Right lobe of liver (tissue), 6 donors: ENCODE measurements at regions not wholly inside any gene's neighbourhood (a gene's known extent, or its start where the extent isn't known, plus 50 kb on each side); places are given as distances from the start of the nearest gene placed in this dataset.

ENCODE experiments used
- ATAC-seq, 4 donors: fragments of 200-7000 bp; cut with Tn5 transposase; one replicate each; pipeline ENCODE4 v1.9.1; 2020; ENCODE audit warnings: mild to moderate bottlenecking in 4 of 4, moderate library complexity in 4 of 4
- DNase-seq, 3 donors: peaks; one replicate each; pipeline ENCODE4 v3.0.0-alpha.2; 2020
- H3K27ac ChIP-seq, 3 donors: fragments of 200-600 bp; one replicate each; pipeline ENCODE4 v1.8.0; 2022
- H3K27me3 ChIP-seq, 2 donors: fragments of 200-600 bp; one replicate each; pipeline ENCODE4 v1.8.0; 2022
- H3K36me3 ChIP-seq, 4 donors: fragments of 200-600 bp; sonication (generic) in 1 of 4; one replicate each; pipeline versions ENCODE4 v1.5.1 to v1.8.0; 2017 to 2022; ENCODE audit warnings: control low read depth in 1 of 4
- H3K4me1 ChIP-seq, 4 donors: fragments of 200-600 bp; sonication (generic) in 1 of 4; one replicate each; pipeline versions ENCODE4 v1.5.1 to v1.8.0; 2017 to 2022; ENCODE audit warnings: control low read depth in 1 of 4
- H3K4me3 ChIP-seq, 3 donors: fragments of 200-600 bp; one replicate each; pipeline ENCODE4 v1.8.0; 2022
- H3K9me3 ChIP-seq, 4 donors: fragments of 200-600 bp; sonication (generic) in 1 of 4; one replicate each; pipeline versions ENCODE4 v1.5.1 to v1.8.0; 2017 to 2022; ENCODE audit warnings: control low read depth in 1 of 4
- CTCF ChIP-seq, 4 donors: fragments of 200-600 bp in 3 of 4; fragments of 450-650 bp in 1 of 4; IDR thresholded peaks; one replicate each; pipeline versions ENCODE4 v1.5.1 to v1.8.0; 2016 to 2022; ENCODE audit warnings: antibody characterized with exemption in 4 of 4, mild to moderate bottlenecking in 2 of 4
- POLR2A ChIP-seq: fragments of 450-650 bp; IDR thresholded peaks from one replicate; pipeline ENCODE4 v1.6.1; 2017; ENCODE audit warnings: antibody characterized with exemption, mild to moderate bottlenecking
- WGBS: methylation state at CpG from one replicate; pipeline ENCODE4 v1.1.6; 2018; ENCODE audit warnings: low coverage, low lambda C conversion rate; ENCODE audit not compliant: insufficient coverage; ENCODE audit errors: missing lambda C conversion rate; 5-methylcytosine and 5-hydroxymethylcytosine counted together
- intact Hi-C, 2 donors: fragments of 100-400 bp; cut with DNase I; formaldehyde crosslinking; loops; one replicate each; pipeline versions ENCODE4 v1.11.2 to v1.14.1; 2022
- donor health status: DM: no; HTN: yes; CAD: no.
- donor health status: DM: no; HTN: no; CAD: no.
- donor health status: DM: no; HTN: no; CAD: no.
- donor health status: DM: no; HTN: yes; CAD: no.
- donor health status: DM: no; HTN: yes; CAD: no.

GRCh38 chr2:122595065-122595464, 839.6 kb downstream of the TSN start:
- Histone ChIP-seq H3K4me1 (no peaks in the 10 kb centered on the region), H3K36me3 (no peaks in the 10 kb centered on the region), H3K27me3 (no peaks in the 10 kb centered on the region), H3K9me3 (no peaks in the 10 kb centered on the region), H3K27ac (no peak overlapping the region), H3K4me3 (no peak overlapping the region)
- intact Hi-C loops, result no loop called here
- DNase-seq (no peak), ATAC-seq (no peak)
- TF ChIP-seq POLR2A, result no peak
- TF ChIP-seq CTCF (IDR thresholded peaks at IDR 0.05), result no peak
- WGBS, result 32% methylated on average over 2 of the region's 2 CpGs

- H3K36me3 ChIP-seq, result no peaks in the 10 kb centered on the region
- DNase-seq (no peak), ATAC-seq (no peak)
- WGBS, result 70% methylated on average over 3 of the region's 3 CpGs
- intact Hi-C loops, result no loop called here
- H3K27ac ChIP-seq, result no peak overlapping the region
- H3K4me3 ChIP-seq, result no peak overlapping the region
- no peaks in the 10 kb centered on the region for H3K27me3 ChIP-seq
- TF ChIP-seq POLR2A (no peak), CTCF (IDR thresholded peaks at IDR 0.05) (no peak)
- no peaks in the 10 kb centered on the region for H3K4me1 ChIP-seq
- H3K9me3 ChIP-seq, result no peaks in the 10 kb centered on the region
These were observed 841.1 kb downstream of the TSN start for GRCh38 chr2:122596598-122596997.

- Histone ChIP-seq H3K9me3 (no peaks in the 10 kb centered on the region), H3K4me1 (no peaks in the 10 kb centered on the region), H3K4me3 (no peak overlapping the region), H3K27ac (no peak overlapping the region), H3K36me3 (no peaks in the 10 kb centered on the region), H3K27me3 (no peaks in the 10 kb centered on the region)
- no peak for TF ChIP-seq POLR2A
- 79% methylated on average over 1 of the region's 1 CpG for WGBS
- intact Hi-C loops, result no loop called here
- ATAC-seq (no peak), DNase-seq (no peak)
These were observed 843.3 kb downstream of the TSN start for GRCh38 chr2:122598784-122599183.

- DNase-seq, result no peak
- intact Hi-C loops, result no loop called here
- WGBS, result 48% methylated on average over 3 of the region's 3 CpGs
- no peak overlapping the region for H3K27ac ChIP-seq
- peak; percentile 83 to 98 (median 92) for ATAC-seq
- TF ChIP-seq CTCF (IDR thresholded peaks at IDR 0.05), result no peak
- TF ChIP-seq POLR2A, result no peak
- H3K4me1 ChIP-seq, result peaks cover 0 to 4% (median 0%) of the 10 kb centered on the region in 4 donors
- no peaks in the 10 kb centered on the region for H3K27me3 ChIP-seq
- H3K4me3 ChIP-seq, result no peak overlapping the region
- H3K9me3 ChIP-seq, result no peaks in the 10 kb centered on the region
- H3K36me3 ChIP-seq, result no peaks in the 10 kb centered on the region
These were observed 855.6 kb downstream of the TSN start for GRCh38 chr2:122610948-122611609.

- TF ChIP-seq CTCF (IDR thresholded peaks at IDR 0.05) (no peak), POLR2A (no peak)
- Histone ChIP-seq H3K4me3 (no peak overlapping the region), H3K27me3 (no peaks in the 10 kb centered on the region), H3K27ac (no peak overlapping the region), H3K9me3 (no peaks in the 10 kb centered on the region), H3K4me1 (no peaks in the 10 kb centered on the region), H3K36me3 (no peaks in the 10 kb centered on the region)
- no peak for ATAC-seq
- 63% methylated on average over 3 of the region's 3 CpGs for WGBS
- intact Hi-C loops, result no loop called here
- no peak for DNase-seq
These were observed 867.5 kb downstream of the TSN start for GRCh38 chr2:122622934-122623333.
